GM12878 (cell line): ENCODE measurements at regions not wholly inside any gene's neighbourhood (a gene's known extent, or its start where the extent isn't known, plus 50 kb on each side); places are given as distances from the start of the nearest gene placed in this dataset.

Experiments used
- ATAC-seq: fragments of 200-7000 bp; cut with Tn5 transposase; 3 replicates; pipeline ENCODE4 v1.9.1; 2020; ENCODE audit warnings: mild to moderate bottlenecking, moderate library complexity
- BruUV-seq: library from RNA; stranded (reverse); fragments of 400-500 nt; replicated peaks from 2 replicates; lab custom pipeline; 2021; lab: Mats Ljungman, UMichigan
- CTCF ChIA-PET: fragments of 300-600 bp; sonication (Branson Sonifier 250); formaldehyde crosslinking; extraction: SDS; loops from one replicate; lab custom pipeline; 2021; ENCODE audit warnings: inconsistent platforms; lab: Yijun Ruan, JAX
- POLR2A ChIA-PET: fragments of 350-600 bp; formaldehyde crosslinking; extraction: SDS; loops from one replicate; lab custom pipeline; 2021; ENCODE audit warnings: inconsistent platforms; lab: Charles Lee
- RAD21 ChIA-PET: fragments of 300-600 bp; sonication (Branson Sonifier 250); formaldehyde crosslinking; loops from one replicate; lab custom pipeline; 2023; ENCODE audit warnings: antibody characterized with exemption; ENCODE audit not compliant: unreplicated experiment; lab: Charles Lee
- SMC1A ChIA-PET: fragments of 300-600 bp; sonication (Branson Sonifier 250); formaldehyde crosslinking; loops from one replicate; lab custom pipeline; 2023; ENCODE audit not compliant: unreplicated experiment, uncharacterized antibody; lab: Charles Lee
- DNase-seq: peaks from one replicate; pipeline ENCODE4 v3.0.0-alpha.2; 2011; ENCODE audit warnings: low read depth, low spot score
- FAIRE-seq: peaks from 3 replicates; lab custom pipeline; 2011; peaks lifted over from hg19 to GRCh38; lab: Jason Lieb, UNC
- H2AFZ ChIP-seq: 2 replicates; pipeline ENCODE4 v1.6.0; 2011; ENCODE audit warnings: low read depth, low read length, control low read depth; ENCODE audit not compliant: control insufficient read depth
- H3K27ac ChIP-seq: 2 replicates; pipeline ENCODE4 v1.5.1; 2011; ENCODE audit warnings: control low read depth; ENCODE audit not compliant: control insufficient read depth, insufficient read depth
- H3K27me3 ChIP-seq, 2 experiments: replicated peaks in 1 of 2; 2 replicates each; pipeline versions ENCODE4 v1.6.0 to v1.6.1; 2011; ENCODE audit warnings: low read length in 1 of 2; ENCODE audit not compliant: control insufficient read depth in 2 of 2, insufficient read depth in 2 of 2
- H3K36me3 ChIP-seq, 2 experiments: 2 replicates each; pipeline ENCODE4 v1.5.1; 2011; ENCODE audit warnings: low read length in 1 of 2; ENCODE audit not compliant: control insufficient read depth in 2 of 2, insufficient read depth in 2 of 2
- H3K4me1 ChIP-seq: 2 replicates; pipeline ENCODE4 v1.6.1; 2011; ENCODE audit warnings: mild to moderate bottlenecking, low read length, moderate library complexity, mixed read lengths; ENCODE audit not compliant: control insufficient read depth, insufficient read depth
- H3K4me2 ChIP-seq: 2 replicates; pipeline ENCODE4 v1.6.0; 2011; ENCODE audit warnings: control low read depth; ENCODE audit not compliant: control insufficient read depth, insufficient read depth
- H3K4me3 ChIP-seq: fragments of 200-600 bp; sonication (generic); 2 replicates; pipeline ENCODE4 v1.5.1; 2016
- H3K79me2 ChIP-seq: 2 replicates; pipeline ENCODE4 v1.6.0; 2011; ENCODE audit warnings: low read length; ENCODE audit not compliant: control insufficient read depth, insufficient read depth
- H3K9ac ChIP-seq: 2 replicates; pipeline ENCODE4 v1.8.0; 2011; ENCODE audit warnings: low read length, control low read depth, mixed read lengths; ENCODE audit not compliant: control insufficient read depth, insufficient read depth
- H3K9me3 ChIP-seq: replicated peaks from 3 replicates; pipeline ENCODE4 v1.5.1; 2011; ENCODE audit warnings: mild to moderate bottlenecking, low read length; ENCODE audit not compliant: control insufficient read depth, insufficient read depth
- H4K20me1 ChIP-seq: 2 replicates; pipeline ENCODE4 v1.6.0; 2011; ENCODE audit not compliant: control insufficient read depth, insufficient read depth
- PAX8 ChIP-seq: fragments of 450-650 bp; IDR thresholded peaks from 2 replicates; pipeline ENCODE4 v1.6.1; 2017; ENCODE audit warnings: mild to moderate bottlenecking, moderate library complexity
- ZNF622 ChIP-seq: fragments of 450-650 bp; IDR thresholded peaks from 2 replicates; pipeline ENCODE4 v1.6.1; 2017; ENCODE audit warnings: mild to moderate bottlenecking, inconsistent platforms
- WGBS: methylation state at CpG from one replicate; pipeline ENCODE4 v1.1.6; 2016; ENCODE audit warnings: low lambda C conversion rate; ENCODE audit not compliant: insufficient replicate concordance, insufficient coverage; ENCODE audit errors: missing lambda C conversion rate; 5-methylcytosine and 5-hydroxymethylcytosine counted together
- in situ Hi-C: fragments of 300-500 bp; cut with MboI; formaldehyde crosslinking; loops from 9 replicates; pipeline ENCODE4 v1.14.3; 2018; ENCODE audit warnings: mixed read lengths
- intact Hi-C: fragments of 100-400 bp; cut with micrococcal nuclease; formaldehyde crosslinking; loops from one replicate; pipeline ENCODE4 v1.14.2; 2022; ENCODE audit not compliant: unreplicated experiment
- TF ChIP-seq, protein P1 (sequence below), 3 experiments: IDR thresholded peaks in 2 of 3; conservative IDR thresholded peaks in 1 of 3; 2 replicates each; pipeline ENCODE4 v1.5.1; 2011; ENCODE audit warnings: low read depth in 3 of 3, low read length in 3 of 3, mild to moderate bottlenecking in 3 of 3, control low read depth in 2 of 3, moderate library complexity in 2 of 3, inconsistent platforms in 1 of 3, mixed read lengths in 1 of 3; ENCODE audit not compliant: control insufficient read depth in 2 of 3, insufficient read depth in 1 of 3; ENCODE audit errors: extremely low read depth in 1 of 3

DNA sequence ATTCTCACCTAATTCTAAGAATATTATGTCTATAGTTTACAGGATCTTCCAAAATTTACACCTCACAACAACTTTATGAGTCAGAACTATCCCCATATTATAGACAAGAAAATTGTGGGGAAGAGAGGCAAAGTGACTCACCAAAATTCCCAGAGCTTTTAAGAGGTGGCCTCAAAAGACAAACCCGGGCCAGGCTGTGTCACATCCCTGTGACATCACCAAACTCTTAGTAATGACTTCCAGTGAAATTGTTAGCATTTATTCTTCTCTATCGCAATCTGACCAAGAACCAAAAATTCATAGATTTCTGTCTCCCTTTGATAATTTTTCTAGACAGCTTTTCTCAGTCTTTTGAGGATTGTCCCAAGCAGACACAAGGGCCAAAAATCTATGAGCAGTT lies 134.3 kb downstream of the SNX19 start:
- Histone ChIP-seq H3K9me3 (no peaks in the 10 kb centered on the region; the same call in 2 of the 3 replicates), H3K4me2 (no peak overlapping the region), H3K27ac (no peak overlapping the region), H3K36me3 (no peaks in the 10 kb centered on the region), H3K9ac (no peak overlapping the region), H3K79me2 (no peaks in the 10 kb centered on the region), H3K4me3 (no peak overlapping the region), H2AFZ (no peak overlapping the region), H3K4me1 (no peaks in the 10 kb centered on the region), H3K27me3 (0 out of 4 replicates have a peak, but pooled peaks cover 0 to 2% of the 10 kb centered on the region in 2 experiments)
- POLR2A ChIA-PET = no interaction called here
- DNase-seq (no peak), FAIRE-seq (no peak), ATAC-seq (no peak)
- in situ Hi-C loops (no loop called here), intact Hi-C loops (no loop called here)
- SMC1A ChIA-PET = interaction anchor here (1.3 kb wide), 1 partner anchor 15 kb away, joined by 6 read pairs; no protein-coding TSS in a partner anchor
- WGBS = 4% methylated on average over 2 of the region's 2 CpGs
- CTCF ChIA-PET = interaction anchor here (2.3 kb wide), 1 partner anchor 78 kb away, joined by 4 read pairs; no protein-coding TSS in a partner anchor
- RAD21 ChIA-PET = interaction anchor here (0.7 kb wide), 1 partner anchor 276 kb away, joined by 3 read pairs; no protein-coding TSS in a partner anchor
- no TSS peak for BruUV-seq
- TF ChIP-seq, protein P1, sequence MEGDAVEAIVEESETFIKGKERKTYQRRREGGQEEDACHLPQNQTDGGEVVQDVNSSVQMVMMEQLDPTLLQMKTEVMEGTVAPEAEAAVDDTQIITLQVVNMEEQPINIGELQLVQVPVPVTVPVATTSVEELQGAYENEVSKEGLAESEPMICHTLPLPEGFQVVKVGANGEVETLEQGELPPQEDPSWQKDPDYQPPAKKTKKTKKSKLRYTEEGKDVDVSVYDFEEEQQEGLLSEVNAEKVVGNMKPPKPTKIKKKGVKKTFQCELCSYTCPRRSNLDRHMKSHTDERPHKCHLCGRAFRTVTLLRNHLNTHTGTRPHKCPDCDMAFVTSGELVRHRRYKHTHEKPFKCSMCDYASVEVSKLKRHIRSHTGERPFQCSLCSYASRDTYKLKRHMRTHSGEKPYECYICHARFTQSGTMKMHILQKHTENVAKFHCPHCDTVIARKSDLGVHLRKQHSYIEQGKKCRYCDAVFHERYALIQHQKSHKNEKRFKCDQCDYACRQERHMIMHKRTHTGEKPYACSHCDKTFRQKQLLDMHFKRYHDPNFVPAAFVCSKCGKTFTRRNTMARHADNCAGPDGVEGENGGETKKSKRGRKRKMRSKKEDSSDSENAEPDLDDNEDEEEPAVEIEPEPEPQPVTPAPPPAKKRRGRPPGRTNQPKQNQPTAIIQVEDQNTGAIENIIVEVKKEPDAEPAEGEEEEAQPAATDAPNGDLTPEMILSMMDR (IDR thresholded peaks at IDR 0.05 in 2 of 3, conservative IDR thresholded peaks at IDR 0.05 in 1 of 3; ENCODE audit: control insufficient read depth in 2 of 3, extremely low read depth in 1 of 3, insufficient read depth in 1 of 3, low read depth in 3 of 3, low read length in 3 of 3) = no peak
- TF ChIP-seq PAX8 = no peak
- TF ChIP-seq ZNF622 = no peak
- TF ChIP-seq, all 136 proteins: peak for 0
- H4K20me1 ChIP-seq = no peaks in the 10 kb centered on the region
